Stromal cell of bone marrow (primary cell): ENCODE measurements at regions not wholly inside any gene's neighbourhood (a gene's known extent, or its start where the extent isn't known, plus 50 kb on each side); places are given as distances from the start of the nearest gene placed in this dataset.
"Not testable (repeated sequence)": the region's sequence is repeated elsewhere in the genome, so short reads cannot be mapped to it uniquely, and the experiment has no call there.

Source experiments
- DNase-seq: peaks from one replicate; pipeline ENCODE4 v3.0.0-alpha.2; 2012; ENCODE audit warnings: low read depth

DNA sequence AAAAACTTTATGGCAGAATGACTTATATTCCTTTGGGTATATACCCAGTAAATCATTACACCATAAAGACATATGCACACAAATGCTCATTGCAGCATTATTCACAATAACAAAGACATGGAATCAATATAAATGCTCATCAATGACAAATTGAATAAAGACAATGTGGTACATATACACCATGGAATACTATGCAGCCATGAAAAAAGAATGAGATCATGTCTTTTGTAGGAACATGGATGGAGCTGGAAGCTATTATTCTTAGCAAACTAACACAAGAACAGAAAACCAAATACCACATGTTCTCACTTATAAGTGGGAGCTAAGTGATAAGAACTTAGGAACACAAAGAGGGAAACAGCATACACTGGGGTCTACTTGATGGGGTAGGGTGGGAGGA, 321.7 kb downstream of the ZNF674 start:
- not testable (repeated sequence) for DNase-seq

DNA sequence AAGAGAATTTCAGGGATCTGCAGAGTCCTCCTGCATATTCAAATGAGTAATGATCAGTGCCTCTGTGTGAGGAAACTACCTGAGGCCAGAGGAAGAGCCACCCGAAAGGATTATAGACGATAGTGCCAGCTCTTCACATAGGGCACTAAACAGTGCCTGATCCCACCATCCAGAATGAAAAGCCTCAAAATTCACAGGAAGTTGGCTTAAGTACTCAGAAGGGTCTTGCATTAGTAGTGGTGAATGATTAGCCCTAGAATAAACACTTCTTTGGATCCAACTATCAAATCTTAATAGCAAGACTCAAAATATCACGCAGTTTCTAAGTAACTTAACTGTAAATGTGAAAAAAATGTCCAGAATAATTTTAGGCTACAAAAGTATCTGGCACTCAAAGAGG, 324.4 kb downstream of the ZNF674 start:
- DNase-seq: no peak

DNA sequence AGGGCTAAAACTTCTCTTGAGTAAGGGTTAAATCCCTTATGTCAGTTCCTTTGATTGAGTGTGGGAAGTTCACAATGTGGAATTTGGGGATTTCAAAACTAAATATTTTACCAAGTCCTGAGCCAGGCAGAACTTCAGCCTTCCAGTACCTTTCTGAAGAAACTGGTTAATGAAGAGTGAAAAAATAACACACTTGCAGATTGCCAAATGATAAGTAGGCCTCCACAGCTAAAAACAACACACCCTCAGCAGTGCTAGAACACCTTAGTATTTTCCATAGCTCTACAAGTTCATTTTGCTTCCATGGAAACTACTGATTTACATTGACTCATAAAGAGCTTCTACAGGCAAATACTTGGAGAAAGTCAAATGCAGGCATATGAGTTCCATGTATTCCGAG, 326.8 kb downstream of the ZNF674 start:
- DNase-seq: no peak

DNA sequence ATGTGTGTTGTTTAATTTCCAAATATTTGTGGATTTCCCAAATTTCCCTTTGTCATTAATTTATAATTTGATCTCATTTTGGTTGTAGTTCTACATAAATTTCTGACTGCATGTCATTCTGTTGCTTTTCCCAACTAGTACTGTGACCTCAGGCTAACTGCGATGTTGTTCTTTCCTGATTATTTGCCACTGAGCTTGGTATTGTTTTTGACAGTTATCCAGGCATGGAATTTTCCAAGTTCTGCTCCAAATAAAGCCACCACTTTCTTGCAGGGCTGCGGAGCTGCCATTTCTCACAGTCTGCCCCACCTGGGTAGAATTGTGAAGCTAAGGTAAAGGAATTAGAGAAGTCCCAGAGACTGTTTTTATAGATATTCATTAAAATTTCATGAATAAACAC, 328.8 kb downstream of the ZNF674 start:
- no peak for DNase-seq

DNA sequence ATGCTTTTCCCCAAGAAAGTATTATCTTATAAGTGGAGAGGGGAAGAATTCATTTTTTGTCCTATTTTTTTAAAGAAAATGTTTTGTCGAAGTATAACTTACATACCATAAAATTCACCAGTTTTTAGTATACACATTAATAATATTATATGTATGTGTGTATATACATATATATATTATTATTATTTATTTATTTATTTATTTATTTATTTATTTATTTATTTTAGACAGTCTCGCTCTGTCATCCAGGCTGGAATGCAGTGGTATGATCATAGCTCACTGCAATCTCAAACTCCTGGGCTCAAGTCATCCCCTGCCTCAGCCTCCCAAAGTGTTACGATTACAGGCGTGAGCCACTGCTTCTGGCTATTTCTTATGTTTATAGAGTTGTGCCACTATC, 334.1 kb downstream of the ZNF674 start:
- DNase-seq: no peak

DNA sequence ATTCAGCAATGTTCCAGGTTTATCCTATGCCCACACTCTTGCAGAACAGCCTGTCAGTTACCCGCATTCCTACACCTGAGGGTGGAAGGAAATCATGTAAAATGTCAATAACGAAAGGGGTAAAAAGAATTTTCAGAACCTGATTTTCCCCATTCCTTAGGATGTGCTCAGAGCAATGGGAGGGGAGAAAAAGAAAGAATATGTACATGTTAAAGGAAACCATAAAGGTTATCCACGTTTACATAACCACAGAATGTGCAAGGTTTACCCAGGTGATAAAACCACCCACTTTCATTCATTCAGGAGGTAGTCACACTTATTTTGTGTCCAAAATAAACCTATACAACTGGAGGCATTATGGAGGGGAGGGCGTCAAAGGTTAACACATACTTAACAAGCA, 335.5 kb downstream of the ZNF674 start:
- DNase-seq: no peak

DNA sequence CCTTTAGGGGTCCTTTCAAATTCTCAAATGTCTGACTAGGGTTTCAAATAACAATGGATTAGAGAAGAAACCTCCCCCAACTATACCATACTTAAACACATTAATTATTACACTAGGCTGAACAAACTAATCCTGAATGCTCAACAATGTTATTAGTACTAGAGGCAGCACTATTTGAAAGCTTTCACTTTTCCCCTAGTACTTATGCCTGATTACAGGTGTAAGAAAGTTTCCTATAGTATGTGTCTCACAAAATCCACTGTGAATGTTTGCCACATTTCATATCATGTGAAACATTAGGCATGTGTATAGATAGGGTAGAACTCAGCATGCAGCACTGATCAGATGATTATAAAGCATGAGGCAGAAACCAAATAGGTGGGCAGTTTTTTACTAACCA, 336.2 kb downstream of the ZNF674 start:
- no peak for DNase-seq

DNA sequence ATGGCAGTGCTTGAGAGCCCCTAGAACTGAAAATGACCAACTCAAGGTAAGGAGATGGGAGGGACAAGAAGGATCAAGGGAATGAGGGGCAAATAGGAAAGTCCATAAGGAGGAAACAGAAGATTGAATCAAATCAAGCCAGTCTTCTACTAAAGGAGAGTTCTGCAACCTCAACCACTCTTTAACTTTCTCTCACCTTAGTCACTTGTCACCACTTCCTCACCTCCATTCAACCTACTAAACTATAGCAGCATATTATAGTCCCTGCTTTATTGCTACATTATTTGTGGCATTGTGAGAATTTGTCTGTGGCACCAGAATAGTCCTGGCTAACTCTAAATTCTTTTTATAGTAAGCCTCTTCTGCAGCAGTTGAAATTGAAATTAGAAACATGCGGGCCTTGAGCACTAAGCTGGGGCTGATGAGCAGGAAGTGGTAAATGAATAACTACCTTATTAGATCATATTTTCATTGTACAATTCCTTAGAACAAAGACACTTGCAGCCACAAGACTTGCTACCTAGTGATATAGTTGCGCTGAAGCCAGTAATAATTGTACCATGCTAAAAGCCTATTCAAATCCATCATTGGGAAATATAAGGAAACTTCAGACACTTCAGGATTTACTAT, 336.9 kb downstream of the ZNF674 start:
- DNase-seq: no peak

DNA sequence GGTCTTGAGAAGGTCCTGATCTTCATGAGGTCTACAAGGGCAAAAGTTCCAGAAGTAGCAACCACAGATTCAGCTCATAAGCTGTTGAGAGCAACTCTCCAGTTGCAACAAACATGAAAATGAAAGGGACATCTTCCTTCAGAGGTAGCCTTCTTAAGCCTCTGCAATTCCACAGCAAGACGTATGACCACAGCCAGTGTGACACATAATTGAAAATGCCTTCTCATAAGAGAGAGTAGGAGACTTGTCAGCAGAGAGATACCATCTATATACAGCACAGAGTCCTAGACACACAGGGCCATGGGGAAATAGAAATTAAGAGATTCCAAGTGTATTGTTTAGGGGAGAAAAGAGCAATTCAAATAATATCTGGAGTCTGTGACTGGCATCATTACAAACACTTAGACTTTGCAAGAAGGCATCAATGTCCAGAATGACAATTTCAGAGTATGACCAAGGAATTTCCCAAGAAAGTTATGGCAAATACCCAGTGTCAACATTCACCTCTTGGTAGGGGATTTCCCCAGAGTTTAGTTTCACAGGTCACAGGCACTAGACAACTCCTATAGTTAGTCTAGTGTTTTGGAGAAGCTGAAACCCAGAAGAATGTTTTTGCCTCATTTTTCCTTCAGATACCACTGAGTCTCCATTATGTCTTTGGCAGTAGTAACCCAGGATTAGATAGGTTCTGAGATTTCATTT, 340.3 kb downstream of the ZNF674 start:
- no peak for DNase-seq

DNA sequence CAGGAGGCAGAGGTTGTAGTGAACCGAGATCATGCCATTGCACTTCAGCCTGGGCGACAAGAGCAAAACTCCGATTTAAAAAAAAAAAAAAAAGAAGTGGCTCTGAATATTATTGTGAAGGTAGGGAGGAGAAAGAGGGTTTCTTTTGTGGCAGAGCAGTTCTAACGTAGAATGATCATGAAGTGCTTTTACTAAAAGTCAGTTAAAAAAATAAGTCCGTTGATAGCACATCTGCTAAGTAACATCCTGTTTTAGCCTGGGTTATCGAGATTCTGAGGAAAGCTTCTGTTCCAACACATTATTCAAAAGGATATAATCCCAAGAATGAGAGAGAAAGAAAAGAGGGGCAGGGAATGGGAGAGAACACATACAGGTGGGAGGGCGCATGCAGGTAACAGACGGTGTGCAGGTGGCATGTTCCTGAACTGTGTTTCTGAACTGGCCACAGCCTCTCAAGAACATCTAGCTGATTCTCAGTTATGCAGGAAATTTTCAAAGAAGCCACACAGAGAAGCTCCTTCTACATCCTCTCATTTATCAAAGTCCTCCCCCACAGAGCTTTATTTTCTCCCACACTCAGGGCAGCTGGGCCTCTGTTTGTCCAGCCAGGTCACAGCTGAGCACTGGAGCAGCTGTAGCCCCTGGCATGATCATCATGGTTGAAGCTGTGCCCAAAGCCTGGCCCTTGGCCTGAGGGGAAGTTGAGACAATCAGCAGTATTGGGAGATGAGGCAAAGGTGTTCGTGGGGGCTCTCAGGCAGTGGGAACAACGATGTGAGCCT, 342.3 kb downstream of the ZNF674 start:
- no peak for DNase-seq

DNA sequence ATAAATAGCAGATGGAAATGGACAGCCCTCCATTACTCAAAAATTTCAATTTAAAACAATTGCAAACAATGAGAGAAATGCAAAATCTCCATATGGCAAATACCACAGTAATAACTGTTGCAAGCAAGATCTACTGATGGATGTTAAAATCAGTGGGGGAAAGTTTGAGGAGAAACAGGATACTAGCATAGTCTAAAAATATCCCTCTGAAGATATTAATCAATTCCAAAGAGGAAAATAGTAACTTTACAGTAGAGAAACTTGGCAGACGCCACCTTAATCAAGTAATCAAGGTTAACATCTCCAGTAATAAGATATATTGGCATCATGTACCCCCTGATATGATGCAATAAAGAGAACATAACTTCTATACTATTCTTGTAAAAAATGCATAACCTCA, 344.8 kb downstream of the ZNF674 start:
- no peak for DNase-seq

DNA sequence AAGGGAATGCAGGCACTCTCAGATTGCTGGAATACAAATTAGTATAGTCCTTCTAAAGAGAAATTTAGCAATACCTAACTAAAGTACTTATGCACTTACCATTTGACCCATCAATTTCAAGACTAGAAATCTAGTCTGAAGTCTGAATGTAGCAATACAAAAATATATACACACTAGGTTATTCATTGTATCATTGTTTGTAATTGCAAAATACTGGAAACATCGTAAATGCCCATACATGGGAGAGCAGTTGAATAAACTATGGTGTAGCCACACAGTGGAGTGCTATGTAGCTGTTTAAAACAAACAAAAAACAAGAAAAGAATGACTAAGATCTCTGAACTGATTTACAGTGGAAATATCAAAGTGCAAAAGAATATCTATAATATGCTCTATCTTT, 346.4 kb downstream of the ZNF674 start:
- DNase-seq: no peak

DNA sequence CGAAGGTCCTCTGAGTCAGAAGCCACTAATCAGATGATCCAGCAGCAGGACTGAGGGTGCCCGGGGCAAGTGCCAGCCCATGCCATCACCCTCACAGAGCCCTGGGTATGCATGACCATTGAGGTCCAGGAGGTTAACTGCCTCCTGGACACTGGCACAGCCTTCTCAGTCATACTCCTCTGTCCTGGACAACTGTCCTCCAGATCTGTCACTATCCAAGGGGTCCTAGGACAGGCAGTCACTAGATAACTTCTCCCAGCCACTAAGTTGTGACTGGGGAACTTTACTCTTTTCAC, 358.5 kb downstream of the ZNF674 start:
- DNase-seq: not testable (repeated sequence)

DNA sequence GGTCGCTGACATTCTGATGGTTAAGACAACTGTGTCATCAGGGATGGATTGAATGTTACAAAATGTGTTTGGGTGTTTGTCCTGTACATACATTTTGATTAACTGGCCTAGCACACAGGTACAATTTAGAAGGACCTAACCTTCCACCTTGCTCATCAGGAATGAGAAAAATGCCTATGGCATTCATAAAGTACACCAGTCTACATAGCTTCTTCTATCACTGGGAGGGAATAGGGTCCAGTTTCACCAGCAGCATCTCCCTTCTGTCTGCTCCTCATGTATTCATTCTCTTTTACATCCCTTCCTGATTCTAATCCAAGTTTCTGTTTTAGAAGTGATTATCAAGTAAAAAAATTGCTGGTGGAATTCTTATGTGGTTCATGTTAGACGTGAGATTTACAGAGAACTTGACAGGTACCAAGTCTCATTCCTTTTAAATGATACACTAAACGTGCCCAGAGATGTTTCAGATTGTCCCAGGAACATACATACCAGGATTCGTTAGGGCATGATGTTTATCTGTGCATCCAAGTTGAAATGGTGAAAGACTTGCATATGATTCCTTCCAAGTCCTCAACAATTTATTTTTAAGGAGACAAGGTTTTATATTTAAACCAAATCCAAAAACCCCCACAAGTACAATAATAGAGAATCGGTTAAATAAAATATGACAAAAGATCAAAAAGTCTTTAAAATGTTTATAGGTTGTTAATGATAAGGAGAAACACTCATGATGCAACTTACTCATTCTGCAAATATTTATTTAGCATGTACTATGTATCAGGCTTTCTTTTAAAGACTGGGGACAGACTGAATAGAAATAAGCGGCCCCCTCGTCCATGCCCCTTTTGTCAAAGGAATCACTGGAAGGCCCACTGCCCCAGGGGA, 359.1 kb downstream of the ZNF674 start:
- no peak for DNase-seq

DNA sequence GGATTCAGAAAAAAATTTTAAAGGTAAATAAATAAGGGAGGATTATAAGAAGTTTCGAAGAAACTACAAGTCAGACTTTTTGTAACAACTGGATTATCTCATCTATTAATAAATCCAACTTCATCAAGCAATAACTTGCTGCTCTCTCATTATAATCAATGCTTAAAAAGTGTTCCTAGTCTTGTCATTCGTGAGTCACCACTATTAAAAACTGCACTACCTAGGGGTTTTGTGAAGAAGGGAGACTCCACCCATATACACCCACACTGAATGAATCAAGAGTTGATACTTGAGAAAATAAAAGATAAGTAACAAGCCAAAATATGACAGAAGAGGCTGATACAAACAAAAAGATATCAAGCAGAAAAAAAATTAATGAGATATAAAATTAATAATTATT, 360.5 kb downstream of the ZNF674 start:
- DNase-seq: no peak

DNA sequence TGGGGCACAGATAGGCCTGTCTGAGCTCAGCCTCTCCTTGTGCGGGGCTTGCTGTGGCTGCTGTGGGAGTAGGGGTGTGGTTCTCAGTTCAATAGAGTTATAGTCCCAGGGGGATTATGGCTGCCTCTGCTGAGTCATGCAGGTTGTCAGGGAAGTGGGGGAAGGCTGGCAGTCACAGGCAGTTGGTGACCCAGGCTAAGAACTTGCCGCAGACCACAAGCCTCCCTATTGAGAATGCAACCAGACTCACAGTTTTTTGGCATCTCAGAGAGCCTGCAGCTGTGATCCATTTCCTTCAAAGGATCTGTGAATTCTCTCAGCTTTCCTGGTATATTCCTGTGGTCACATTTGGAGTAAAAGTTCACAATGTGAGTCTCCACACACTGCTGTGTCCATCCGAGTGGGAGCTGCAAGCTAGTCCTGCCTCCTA, 364.9 kb downstream of the ZNF674 start:
- DNase-seq: peak; percentile 82

DNA sequence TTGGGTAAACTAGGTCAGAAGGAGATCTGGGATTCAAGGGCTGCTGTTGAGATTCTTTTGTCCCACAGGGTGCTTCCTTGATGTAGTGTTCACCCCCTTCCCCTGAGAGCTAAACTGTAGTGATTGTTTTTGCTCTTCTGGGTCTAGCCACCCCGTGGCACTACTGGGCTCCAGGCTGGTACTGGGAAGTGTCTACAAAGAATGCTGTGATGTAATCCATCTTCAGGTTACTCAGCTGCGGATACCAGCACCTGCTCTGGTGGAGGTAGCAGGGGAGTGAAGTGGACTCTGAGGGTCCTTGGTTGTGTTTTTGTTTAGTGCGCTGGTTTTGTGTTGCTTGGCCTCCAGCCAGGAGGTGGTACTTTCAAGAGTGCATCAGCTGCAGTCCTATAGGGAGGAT, 365.5 kb downstream of the ZNF674 start:
- no peak for DNase-seq

DNA sequence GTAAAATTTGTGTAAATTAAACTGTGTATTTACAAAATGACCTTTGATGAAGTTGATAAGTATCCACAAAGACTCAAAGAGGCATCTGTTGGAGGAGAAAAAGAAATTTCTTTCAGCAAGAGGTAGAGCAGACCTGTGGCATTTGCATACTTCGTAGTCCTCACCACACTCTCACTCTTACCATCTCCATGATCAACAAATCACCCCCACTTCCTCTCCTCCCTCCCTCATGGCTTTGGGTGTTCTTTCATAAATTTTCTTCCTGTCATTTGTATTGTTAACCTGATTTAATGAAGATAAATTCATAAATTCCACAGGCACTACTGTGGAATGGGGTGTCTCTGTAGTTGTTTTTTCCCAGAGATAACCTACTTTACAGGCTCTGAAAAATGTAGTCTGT, 366.5 kb downstream of the ZNF674 start:
- no peak for DNase-seq

DNA sequence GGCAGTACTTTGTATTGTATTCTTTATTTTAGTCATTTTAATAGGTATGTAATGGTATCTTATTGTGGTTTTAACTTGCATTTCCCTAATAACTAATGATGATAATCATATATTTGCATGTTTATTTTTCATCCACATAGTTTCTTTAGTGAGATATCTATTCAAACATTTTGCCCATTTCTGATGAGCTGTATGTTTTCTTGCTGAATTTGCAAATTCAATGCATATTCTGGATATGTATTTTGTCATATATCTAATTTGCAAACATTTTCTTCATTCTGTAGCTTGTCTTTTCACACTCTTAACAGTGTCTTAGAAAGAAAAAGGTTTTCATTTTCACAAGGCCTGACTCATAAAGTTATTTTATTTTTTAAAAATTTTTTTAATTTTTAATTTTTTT, 372.1 kb downstream of the ZNF674 start:
- no peak for DNase-seq

DNA sequence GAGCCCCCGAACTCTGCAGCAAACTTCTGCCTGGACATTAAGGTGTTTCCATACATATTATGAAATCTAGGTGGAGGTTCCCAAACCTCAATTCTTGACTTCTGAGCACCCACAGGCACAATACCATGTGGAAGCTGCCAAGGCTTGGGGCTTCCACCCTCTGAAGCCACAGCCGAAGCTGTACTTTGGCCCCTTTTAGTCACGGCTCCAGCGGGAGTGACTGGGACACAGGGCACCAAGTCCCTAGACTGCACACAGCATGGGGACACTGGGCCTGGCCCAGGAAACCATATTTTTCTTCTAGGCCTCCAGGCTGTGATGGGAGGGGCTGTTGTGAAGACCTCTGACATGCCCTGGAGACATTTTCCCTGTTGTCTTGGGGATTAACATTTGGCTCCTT, 373.8 kb downstream of the ZNF674 start:
- DNase-seq: not testable (repeated sequence)

DNA sequence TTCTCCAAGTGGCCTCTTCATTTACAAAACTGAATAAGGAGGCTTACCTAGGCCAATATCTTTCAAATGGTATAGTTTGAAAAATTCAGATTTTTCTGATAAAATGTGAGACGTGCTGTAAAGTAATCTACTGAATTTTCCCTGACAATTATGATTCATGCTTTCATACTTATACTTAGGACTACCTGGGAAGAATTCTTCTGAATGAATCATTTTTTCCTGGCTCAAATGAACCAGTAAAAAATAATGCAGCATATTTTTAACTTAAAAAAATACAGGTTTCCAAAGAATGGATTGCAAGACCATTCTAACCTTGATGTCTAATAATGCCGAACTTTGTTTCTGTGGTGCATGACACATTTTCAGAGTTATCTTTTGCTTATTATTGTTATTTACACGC, 375.4 kb downstream of the ZNF674 start:
- DNase-seq: no peak

DNA sequence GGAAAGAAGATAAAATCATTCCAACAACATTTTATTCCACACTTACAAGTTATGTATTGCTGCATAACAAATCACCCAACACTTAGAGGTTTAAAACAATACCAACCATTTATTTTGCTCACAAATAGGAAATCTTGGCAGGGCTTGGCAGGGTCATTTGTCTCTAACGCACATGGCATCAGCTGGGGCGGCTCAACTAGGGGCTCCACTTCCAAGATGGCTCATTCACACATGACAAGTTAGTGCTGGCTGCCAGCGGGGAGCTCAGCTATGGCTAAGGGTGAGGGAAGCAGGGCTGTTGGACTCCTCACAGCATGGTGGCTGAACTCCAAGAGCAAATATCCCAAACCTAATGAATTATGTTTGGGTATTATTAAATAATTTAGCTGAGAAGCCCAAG, 377.0 kb downstream of the ZNF674 start:
- no peak for DNase-seq

DNA sequence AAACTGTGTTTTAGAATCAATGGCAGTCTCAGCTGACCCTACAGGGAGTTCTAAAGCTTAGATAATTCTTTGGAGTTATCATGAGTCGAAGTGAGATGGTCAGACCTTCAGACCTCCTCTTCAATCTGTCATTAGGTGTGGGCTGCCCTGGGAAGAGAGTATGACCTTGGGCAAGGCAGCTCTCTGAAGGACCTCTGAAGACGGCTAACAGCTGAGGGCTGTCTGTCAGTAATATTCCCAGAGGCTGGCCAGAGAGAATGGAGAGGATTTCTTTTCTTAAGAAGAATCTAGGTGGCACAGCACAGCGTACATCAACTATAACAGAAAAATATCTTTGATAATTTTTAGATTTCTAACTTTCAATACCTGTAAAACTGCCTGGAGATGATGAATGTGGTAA, 379.4 kb downstream of the ZNF674 start:
- no peak for DNase-seq
